ENCODE measurements at regions not wholly inside any gene's neighbourhood (a gene's known extent, or its start where the extent isn't known, plus 50 kb on each side); places are given as distances from the start of the nearest gene placed in this dataset.

GRCh38 chr22:47564651-47565434 is 802.4 kb downstream of the TBC1D22A start (continued):
- TF ChIP-seq CSRNP2 (CRISPR knock-in tag; conservative IDR thresholded peaks at IDR 0.05; ENCODE audit: low read depth) = no peak
- no peak for TF ChIP-seq BRD4 (CRISPR knock-in tag; IDR thresholded peaks at IDR 0.05)

- ATAC-seq = no peak
- intact Hi-C loops (cut with micrococcal nuclease; ENCODE audit: unreplicated experiment) = no loop called here
- no peak for DNase-seq (ENCODE audit: low spot score)
- no TSS peak for BruUV-seq (replicated peaks)
- CTCF ChIA-PET (ENCODE audit: low intra/inter-chr PET ratio, low total read pairs) = no interaction called here
- H3K27ac ChIP-seq (ENCODE audit: extremely low read length, insufficient read depth, low read length) = no peak overlapping the region
- no peak overlapping the region for H3K9ac ChIP-seq (ENCODE audit: insufficient read depth, low read depth, low read length)
- H3K79me2 ChIP-seq (ENCODE audit: insufficient read depth, low read length) = no peaks in the 10 kb centered on the region
- 7% methylated on average over 7 of the region's 12 CpGs for WGBS (ENCODE audit: low lambda C conversion rate)
- no peaks in the 10 kb centered on the region for H3K36me3 ChIP-seq (replicated peaks in 1 of 2; ENCODE audit: control insufficient read depth in 1 of 2, insufficient read depth in 2 of 2, low read length in 2 of 2)
- no peak overlapping the region for H2AFZ ChIP-seq (ENCODE audit: low read length)
- H3K4me2 ChIP-seq (ENCODE audit: low read depth, low read length) = no peak overlapping the region
- no peaks in the 10 kb centered on the region for H3K9me3 ChIP-seq (ENCODE audit: low read length)
- no peaks in the 10 kb centered on the region for H3K4me1 ChIP-seq (ENCODE audit: insufficient read depth, low read length)
- H4K20me1 ChIP-seq (ENCODE audit: insufficient read depth, low read length) = 0 out of 2 replicates have a peak, but pooled peaks cover 2% of the 10 kb centered on the region
- POLR2A ChIA-PET = no interaction called here
- no peak for FAIRE-seq
- in situ Hi-C loops (cut with HindIII; ENCODE audit: extremely low pct_ligation_motif_present, low pct_unique_long_range_greater_than_20kb) = no loop called here
- no peak for TF ChIP-seq HNF1B (CRISPR knock-in tag; IDR thresholded peaks at IDR 0.05)
- H3K4me3 ChIP-seq (replicated peaks in 1 of 3; ENCODE audit: insufficient read depth in 1 of 3, low read depth in 2 of 3, low read length in 3 of 3) = no peak overlapping the region
- peaks cover 4 to 11% of the 10 kb centered on the region in 2 experiments; a peak in 3 of 5 replicates for H3K27me3 ChIP-seq (ENCODE audit: control insufficient read depth in 1 of 2, insufficient read depth in 2 of 2, low read length in 2 of 2)
Observed at GRCh38 chr22:47564158-47564450, 801.7 kb downstream of the TBC1D22A start.

Data from HepG2 (cell line).